ENCODE measurements at regions not wholly inside any gene's neighbourhood (a gene's known extent, or its start where the extent isn't known, plus 50 kb on each side); places are given as distances from the start of the nearest gene placed in this dataset.
"Not testable (repeated sequence)": the region's sequence is repeated elsewhere in the genome, so short reads cannot be mapped to it uniquely, and the experiment has no call there.

GRCh38 chr6:122872311-122872710, 83.3 kb downstream of the SMPDL3A start:
- Histone ChIP-seq H3K4me3 (no peak overlapping the region), H3K9me3 (no peaks in the 10 kb centered on the region), H3K4me1 (ENCODE audit: low read depth) (no peaks in the 10 kb centered on the region), H3K36me3 (ENCODE audit: low read depth) (no peaks in the 10 kb centered on the region)
- intact Hi-C loops (cut with DNase I, micrococcal nuclease) = no loop called here
- TF ChIP-seq, protein P1, sequence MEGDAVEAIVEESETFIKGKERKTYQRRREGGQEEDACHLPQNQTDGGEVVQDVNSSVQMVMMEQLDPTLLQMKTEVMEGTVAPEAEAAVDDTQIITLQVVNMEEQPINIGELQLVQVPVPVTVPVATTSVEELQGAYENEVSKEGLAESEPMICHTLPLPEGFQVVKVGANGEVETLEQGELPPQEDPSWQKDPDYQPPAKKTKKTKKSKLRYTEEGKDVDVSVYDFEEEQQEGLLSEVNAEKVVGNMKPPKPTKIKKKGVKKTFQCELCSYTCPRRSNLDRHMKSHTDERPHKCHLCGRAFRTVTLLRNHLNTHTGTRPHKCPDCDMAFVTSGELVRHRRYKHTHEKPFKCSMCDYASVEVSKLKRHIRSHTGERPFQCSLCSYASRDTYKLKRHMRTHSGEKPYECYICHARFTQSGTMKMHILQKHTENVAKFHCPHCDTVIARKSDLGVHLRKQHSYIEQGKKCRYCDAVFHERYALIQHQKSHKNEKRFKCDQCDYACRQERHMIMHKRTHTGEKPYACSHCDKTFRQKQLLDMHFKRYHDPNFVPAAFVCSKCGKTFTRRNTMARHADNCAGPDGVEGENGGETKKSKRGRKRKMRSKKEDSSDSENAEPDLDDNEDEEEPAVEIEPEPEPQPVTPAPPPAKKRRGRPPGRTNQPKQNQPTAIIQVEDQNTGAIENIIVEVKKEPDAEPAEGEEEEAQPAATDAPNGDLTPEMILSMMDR (IDR thresholded peaks at IDR 0.05) = no peak
- ATAC-seq (no peak), DNase-seq (no peak)

DNA sequence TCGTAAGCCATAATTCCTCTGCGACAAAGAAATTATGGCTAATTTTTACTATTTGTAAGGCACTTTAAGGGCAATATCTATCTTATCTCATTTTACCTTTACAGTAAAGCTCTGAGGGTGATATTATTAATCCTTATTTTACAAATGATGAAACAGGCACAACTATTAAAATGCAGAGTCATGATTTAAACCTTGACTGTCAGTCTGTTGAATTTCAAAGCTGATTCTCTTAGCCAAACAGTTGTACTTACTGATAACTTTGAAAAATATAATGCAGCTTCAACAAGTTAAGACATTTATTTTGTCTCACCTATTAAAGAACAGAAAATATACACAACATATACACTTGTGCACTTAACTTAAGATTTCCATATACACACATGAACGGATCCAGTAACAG, 88.2 kb downstream of the SMPDL3A start:
- no peaks in the 10 kb centered on the region for H3K36me3 ChIP-seq (ENCODE audit: low read depth)
- no peaks in the 10 kb centered on the region for H3K4me1 ChIP-seq (ENCODE audit: low read depth)
- TF ChIP-seq, protein P1 (IDR thresholded peaks at IDR 0.05) = no peak
- no peaks in the 10 kb centered on the region for H3K9me3 ChIP-seq
- H3K4me3 ChIP-seq = no peak overlapping the region
- ATAC-seq (no peak), DNase-seq (no peak)
- intact Hi-C loops (cut with DNase I, micrococcal nuclease) = no loop called here

GRCh38 chr6:122878796-122879195, 89.7 kb downstream of the SMPDL3A start:
- DNase-seq (no peak), ATAC-seq (no peak)
- Histone ChIP-seq H3K4me3 (no peak overlapping the region), H3K36me3 (ENCODE audit: low read depth) (no peaks in the 10 kb centered on the region), H3K4me1 (ENCODE audit: low read depth) (no peaks in the 10 kb centered on the region), H3K9me3 (no peaks in the 10 kb centered on the region)
- TF ChIP-seq, protein P1 (IDR thresholded peaks at IDR 0.05) = no peak
- intact Hi-C loops (cut with DNase I, micrococcal nuclease) = no loop called here

- DNase-seq (no peak), ATAC-seq (no peak)
- Histone ChIP-seq H3K4me1 (ENCODE audit: low read depth) (no peaks in the 10 kb centered on the region), H3K36me3 (ENCODE audit: low read depth) (no peaks in the 10 kb centered on the region), H3K9me3 (no peaks in the 10 kb centered on the region), H3K4me3 (no peak overlapping the region)
- TF ChIP-seq, protein P1 (IDR thresholded peaks at IDR 0.05) = no peak
- intact Hi-C loops (cut with DNase I, micrococcal nuclease) = no loop called here
These were observed 97.4 kb downstream of the SMPDL3A start for GRCh38 chr6:122886481-122886880.

- ATAC-seq (no peak), DNase-seq (no peak)
- TF ChIP-seq, protein P1 (IDR thresholded peaks at IDR 0.05) = no peak
- Histone ChIP-seq H3K4me1 (ENCODE audit: low read depth) (no peaks in the 10 kb centered on the region), H3K36me3 (ENCODE audit: low read depth) (no peaks in the 10 kb centered on the region), H3K4me3 (no peak overlapping the region), H3K9me3 (no peaks in the 10 kb centered on the region)
- intact Hi-C loops (cut with DNase I, micrococcal nuclease) = no loop called here
These were observed 98.9 kb downstream of the SMPDL3A start for GRCh38 chr6:122887941-122888340.

DNA sequence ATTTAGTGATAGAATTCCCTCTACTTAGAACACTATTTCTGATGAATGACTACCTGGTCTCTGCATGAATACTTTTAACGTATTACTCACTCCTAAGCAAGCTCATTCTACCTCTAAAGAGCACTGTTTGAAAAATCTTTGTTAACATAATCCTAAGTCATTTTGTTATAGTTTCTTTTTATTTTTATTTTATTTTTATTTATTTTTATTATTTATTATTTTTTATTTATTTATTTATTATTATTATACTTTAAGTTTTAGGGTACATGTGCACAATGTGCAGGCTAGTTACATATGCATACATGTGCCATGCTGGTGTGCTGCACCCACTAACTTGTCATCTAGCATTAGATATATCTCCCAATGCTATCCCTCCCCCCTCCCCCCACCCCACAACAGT, 99.6 kb downstream of the SMPDL3A start:
- H3K4me3 ChIP-seq; intact Hi-C loops (cut with DNase I, micrococcal nuclease); DNase-seq; H3K9me3 ChIP-seq; ATAC-seq; H3K36me3 ChIP-seq (ENCODE audit: low read depth); H3K4me1 ChIP-seq (ENCODE audit: low read depth): not testable (repeated sequence)

All from mucosa of descending colon (tissue), 3 donors.